B cell (primary cell): ENCODE measurements at regions not wholly inside any gene's neighbourhood (a gene's known extent, or its start where the extent isn't known, plus 50 kb on each side); places are given as distances from the start of the nearest gene placed in this dataset.

ENCODE experiments used
- ATAC-seq: fragments of 200-7000 bp; cut with Tn5 transposase; one replicate; pipeline ENCODE4 v1.10.0; 2021; ENCODE audit warnings: low read depth, mild to moderate bottlenecking, moderate number of reproducible peaks, moderate library complexity
- CTCF ChIA-PET: fragments of 350-600 bp; sonication (Branson Sonifier 250); formaldehyde crosslinking; loops from one replicate; lab custom pipeline; 2021; ENCODE audit warnings: antibody characterized with exemption, inconsistent platforms; lab: Charles Lee
- POLR2A ChIA-PET: fragments of 350-600 bp; sonication (Branson Sonifier 250); formaldehyde crosslinking; loops from one replicate; lab custom pipeline; 2021; ENCODE audit warnings: antibody characterized with exemption; lab: Charles Lee
- DNase-seq: peaks from one replicate; pipeline ENCODE4 v3.0.0; 2013
- H2AFZ ChIP-seq: 2 replicates; pipeline ENCODE4 v1.6.1; 2012; ENCODE audit warnings: mild to moderate bottlenecking, low read depth, low read length; ENCODE audit not compliant: insufficient read depth, poor library complexity, severe bottlenecking
- H3K27ac ChIP-seq, 2 donors: 1 replicate in 1 of 2; 2 replicates in 1 of 2; pipeline ENCODE4 v1.5.1; 2012 to 2013; ENCODE audit warnings: low read length in 2 of 2, mild to moderate bottlenecking in 2 of 2, moderate library complexity in 1 of 2
- H3K27me3 ChIP-seq, 4 experiments: fragments of 200-600 bp in 1 of 4; sonication (generic) in 1 of 4; replicated peaks in 1 of 4; 1 replicate in 2 of 4; 2 replicates in 2 of 4; pipeline versions ENCODE4 v1.6.1 to v1.7.0; 2013 to 2016; ENCODE audit warnings: low read length in 3 of 4, mild to moderate bottlenecking in 2 of 4, mixed read lengths in 1 of 4, moderate library complexity in 1 of 4; ENCODE audit not compliant: insufficient read depth in 4 of 4, control insufficient read depth in 3 of 4; ENCODE audit errors: control extremely low read depth in 1 of 4
- H3K36me3 ChIP-seq, 2 experiments: replicated peaks in 1 of 2; 1 replicate in 1 of 2; 2 replicates in 1 of 2; pipeline versions ENCODE4 v1.6.1 to v1.7.1; 2013; ENCODE audit warnings: low read length in 1 of 2; ENCODE audit not compliant: insufficient read depth in 2 of 2, control insufficient read depth in 1 of 2; ENCODE audit errors: control extremely low read depth in 1 of 2, extremely low read depth in 1 of 2
- H3K4me1 ChIP-seq, 2 donors: fragments of 200-600 bp in 1 of 2; sonication (generic) in 1 of 2; 1 replicate in 1 of 2; 2 replicates in 1 of 2; pipeline versions ENCODE4 v1.5.1 to v1.6.1; 2013 to 2017; ENCODE audit warnings: low read length in 2 of 2; ENCODE audit not compliant: control insufficient read depth in 2 of 2, insufficient read depth in 2 of 2
- H3K4me2 ChIP-seq: replicated peaks from 2 replicates; pipeline ENCODE3; 2012; ENCODE audit warnings: mild to moderate bottlenecking, low read depth, low read length; ENCODE audit not compliant: poor library complexity, severe bottlenecking
- H3K4me3 ChIP-seq, 5 experiments: fragments of 200-600 bp in 1 of 5; sonication (generic) in 1 of 5; 1 replicate in 3 of 5; 2 replicates in 2 of 5; pipeline versions ENCODE4 v1.5.1 to v1.7.0; 2011 to 2016; ENCODE audit warnings: low read length in 4 of 5, mild to moderate bottlenecking in 4 of 5, low read depth in 2 of 5, control low read depth in 1 of 5, moderate library complexity in 1 of 5; ENCODE audit not compliant: insufficient read depth in 1 of 5; ENCODE audit errors: control extremely low read depth in 1 of 5, extremely low read depth in 1 of 5
- H3K79me2 ChIP-seq: fragments of 200-600 bp; sonication (generic); one replicate; pipeline ENCODE4 v1.6.0; 2016; ENCODE audit warnings: low read length; ENCODE audit not compliant: control insufficient read depth, insufficient read depth
- H3K9ac ChIP-seq: fragments of 200-600 bp; sonication (generic); 2 replicates; pipeline ENCODE4 v1.6.1; 2017; ENCODE audit warnings: mild to moderate bottlenecking, low read length, moderate library complexity
- H3K9me3 ChIP-seq, 3 donors: one replicate each; pipeline versions ENCODE4 v1.6.1 to v1.7.1; 2013; ENCODE audit warnings: low read length in 2 of 3; ENCODE audit not compliant: control insufficient read depth in 2 of 3, insufficient read depth in 1 of 3; ENCODE audit errors: control extremely low read depth in 1 of 3
- H4K20me1 ChIP-seq: 2 replicates; pipeline ENCODE4 v1.6.0; 2012; ENCODE audit warnings: mild to moderate bottlenecking, low read length; ENCODE audit not compliant: insufficient read depth, control insufficient read depth, poor library complexity, severe bottlenecking
- H3K27ac Mint-ChIP-seq: one replicate; pipeline ENCODE4 v1.8.0; 2021; ENCODE audit warnings: mixed read lengths
- H3K27me3 Mint-ChIP-seq: one replicate; pipeline ENCODE4 v1.8.0; 2021; ENCODE audit warnings: mixed read lengths
- H3K4me1 Mint-ChIP-seq: one replicate; pipeline ENCODE4 v1.8.0; 2021; ENCODE audit warnings: mixed read lengths
- H3K4me3 Mint-ChIP-seq: one replicate; pipeline ENCODE4 v1.8.0; 2021; ENCODE audit warnings: mixed read lengths
- H3K9me3 Mint-ChIP-seq: one replicate; pipeline ENCODE4 v1.8.0; 2022; ENCODE audit warnings: mixed read lengths; ENCODE audit not compliant: insufficient read depth
- CTCF ChIP-seq: fragments of 200-600 bp; IDR thresholded peaks from one replicate; pipeline ENCODE4 v1.8.0; 2022; ENCODE audit warnings: antibody characterized with exemption, mild to moderate bottlenecking
- EZH2 ChIP-seq: IDR thresholded peaks from 2 replicates; pipeline ENCODE4 v1.6.1; 2012; ENCODE audit warnings: borderline replicate concordance, low read depth, mild to moderate bottlenecking, moderate library complexity, low read length; ENCODE audit not compliant: insufficient read depth, poor library complexity, severe bottlenecking
- WGBS: methylation state at CpG from one replicate; pipeline ENCODE4 v1.1.5; 2013; ENCODE audit warnings: missing lambda C conversion rate; ENCODE audit not compliant: insufficient coverage; 5-methylcytosine and 5-hydroxymethylcytosine counted together
- intact Hi-C: fragments of 100-400 bp; cut with micrococcal nuclease; formaldehyde crosslinking; loops from one replicate; pipeline ENCODE4 v1.10.0; 2022

GRCh38 chr12:90659060-90659459 is 295.9 kb downstream of the CCER1 start:
- no peaks in the 10 kb centered on the region for H3K4me1 ChIP-seq

GRCh38 chr12:90653040-90653439 is 301.9 kb downstream of the CCER1 start:
- Mint-ChIP-seq H3K4me1 (no peaks in the 10 kb centered on the region), H3K4me3 (no peak overlapping the region), H3K27me3 (no peaks in the 10 kb centered on the region), H3K9me3 (no peaks in the 10 kb centered on the region), H3K27ac (no peak overlapping the region)
- 79% methylated on average over 2 of the region's 2 CpGs for WGBS
- Histone ChIP-seq H3K27me3 (peaks cover 0 to 3% (median 0%) of the 10 kb centered on the region in 4 experiments), H3K4me1 (no peaks in the 10 kb centered on the region), H3K79me2 (no peaks in the 10 kb centered on the region), H3K9me3 (no peaks in the 10 kb centered on the region), H2AFZ (no peak overlapping the region), H3K4me3 (no peak overlapping the region), H3K27ac (no peak overlapping the region), H3K4me2 (no peak overlapping the region), H3K9ac (no peak overlapping the region), H3K36me3 (no peaks in the 10 kb centered on the region), H4K20me1 (no peaks in the 10 kb centered on the region)
- ChIA-PET CTCF (no interaction called here), POLR2A (no interaction called here)
- DNase-seq: no peak
- TF ChIP-seq EZH2 (no peak), CTCF (no peak)
- intact Hi-C loops: no loop called here
- no peak for ATAC-seq

More at GRCh38 chr12:90659060-90659459, 295.9 kb downstream of the CCER1 start:
- Mint-ChIP-seq H3K27me3 (no peaks in the 10 kb centered on the region), H3K27ac (no peak overlapping the region), H3K4me1 (no peaks in the 10 kb centered on the region), H3K4me3 (no peak overlapping the region), H3K9me3 (no peaks in the 10 kb centered on the region)
- no peaks in the 10 kb centered on the region for H3K27me3 ChIP-seq
- ATAC-seq: no peak
- H3K9ac ChIP-seq: no peak overlapping the region
- H3K4me3 ChIP-seq: no peak overlapping the region
- H4K20me1 ChIP-seq: no peaks in the 10 kb centered on the region
- H3K4me2 ChIP-seq: no peak overlapping the region
- ChIA-PET CTCF (no interaction called here), POLR2A (no interaction called here)
- H3K36me3 ChIP-seq: no peaks in the 10 kb centered on the region
- no peaks in the 10 kb centered on the region for H3K79me2 ChIP-seq
- no peak overlapping the region for H3K27ac ChIP-seq
- DNase-seq: no peak
- no CpG with 5 or more reads among the region's 2 CpGs for WGBS
- intact Hi-C loops: no loop called here
- TF ChIP-seq EZH2: no peak
- TF ChIP-seq CTCF: no peak
- H2AFZ ChIP-seq: no peak overlapping the region
- no peaks in the 10 kb centered on the region for H3K9me3 ChIP-seq
